IMR-90 (cell line): ENCODE measurements at regions not wholly inside any gene's neighbourhood (a gene's known extent, or its start where the extent isn't known, plus 50 kb on each side); places are given as distances from the start of the nearest gene placed in this dataset.

Experiments used
- ATAC-seq: fragments of 200-7000 bp; cut with Tn5 transposase; 2 replicates; pipeline ENCODE4 v1.9.1; 2020; ENCODE audit warnings: low read depth, mild to moderate bottlenecking, moderate library complexity
- BruUV-seq: library from RNA; stranded (reverse); fragments of 400-500 nt; replicated peaks from 2 replicates; lab custom pipeline; 2021; lab: Mats Ljungman, UMichigan
- CTCF ChIA-PET: fragments of 300-600 bp; formaldehyde crosslinking; extraction: SDS; loops from one replicate; lab custom pipeline; 2021; ENCODE audit warnings: antibody characterized with exemption; lab: Yijun Ruan, JAX
- POLR2A ChIA-PET: fragments of 300-600 bp; sonication (Branson Sonifier 250); formaldehyde crosslinking; loops from one replicate; lab custom pipeline; 2022; ENCODE audit warnings: antibody characterized with exemption; ENCODE audit not compliant: unreplicated experiment; lab: Charles Lee
- DNase-seq: peaks from one replicate; pipeline ENCODE4 v3.0.0; 2013
- H2AFZ ChIP-seq: replicated peaks from 2 replicates; pipeline ENCODE3; 2013; ENCODE audit warnings: low read length, mild to moderate bottlenecking; ENCODE audit not compliant: poor library complexity
- H2AK5ac ChIP-seq: 2 replicates; pipeline ENCODE4 v1.6.1; 2013; ENCODE audit warnings: low read depth, low read length, inconsistent platforms
- H2AK9ac ChIP-seq: replicated peaks from 2 replicates; pipeline ENCODE3; 2013; ENCODE audit warnings: mild to moderate bottlenecking, low read depth, low read length, moderate library complexity; ENCODE audit not compliant: poor library complexity
- H2BK120ac ChIP-seq: 2 replicates; pipeline ENCODE4 v1.6.1; 2013; ENCODE audit warnings: low read depth, low read length, inconsistent platforms
- H2BK15ac ChIP-seq: 3 replicates; pipeline ENCODE4 v1.6.1; 2013; ENCODE audit warnings: low read depth, low read length, inconsistent platforms
- H2BK20ac ChIP-seq: 2 replicates; pipeline ENCODE4 v1.6.1; 2013; ENCODE audit warnings: low read depth, mild to moderate bottlenecking, inconsistent platforms, low read length, moderate library complexity
- H2BK5ac ChIP-seq: 2 replicates; pipeline ENCODE4 v1.6.1; 2013; ENCODE audit warnings: mild to moderate bottlenecking, low read depth, low read length, inconsistent platforms; ENCODE audit not compliant: poor library complexity, severe bottlenecking
- H3K14ac ChIP-seq: replicated peaks from 2 replicates; pipeline ENCODE4 v1.6.1; 2013; ENCODE audit warnings: low read depth, low read length, inconsistent platforms
- H3K18ac ChIP-seq: 2 replicates; pipeline ENCODE4 v1.6.1; 2013; ENCODE audit warnings: low read depth, low read length, control low read depth
- H3K23ac ChIP-seq: 2 replicates; pipeline ENCODE4 v1.6.1; 2013; ENCODE audit warnings: low read depth, low read length, inconsistent platforms
- H3K27ac ChIP-seq: 2 replicates; pipeline ENCODE4 v1.5.1; 2013; ENCODE audit warnings: mild to moderate bottlenecking, control low read depth, low read length; ENCODE audit not compliant: insufficient read depth
- H3K27me3 ChIP-seq: 2 replicates; pipeline ENCODE4 v1.6.1; 2013; ENCODE audit warnings: low read length; ENCODE audit not compliant: control insufficient read depth, insufficient read depth
- H3K36me3 ChIP-seq: 2 replicates; pipeline ENCODE4 v1.6.1; 2013; ENCODE audit warnings: low read length, mixed read lengths; ENCODE audit not compliant: control insufficient read depth, insufficient read depth
- H3K4ac ChIP-seq: 2 replicates; pipeline ENCODE4 v1.6.1; 2013; ENCODE audit warnings: low read depth, low read length, inconsistent platforms
- H3K4me1 ChIP-seq: 2 replicates; pipeline ENCODE4 v1.6.1; 2013; ENCODE audit warnings: low read length, mixed read lengths; ENCODE audit not compliant: control insufficient read depth, insufficient read depth
- H3K4me2 ChIP-seq: 2 replicates; pipeline ENCODE4 v1.6.1; 2013; ENCODE audit warnings: low read depth, mild to moderate bottlenecking, control low read depth, low read length, moderate library complexity
- H3K4me3 ChIP-seq: 2 replicates; pipeline ENCODE4 v1.5.1; 2013; ENCODE audit warnings: low read depth, mild to moderate bottlenecking, control low read depth, low read length, moderate library complexity; ENCODE audit not compliant: insufficient read depth
- H3K56ac ChIP-seq: 2 replicates; pipeline ENCODE4 v1.6.1; 2013; ENCODE audit warnings: low read length, inconsistent platforms; ENCODE audit not compliant: insufficient read depth; ENCODE audit errors: extremely low read depth
- H3K79me1 ChIP-seq, 2 experiments: 2 replicates each; pipeline ENCODE4 v1.6.1; 2013; ENCODE audit warnings: low read length in 2 of 2, inconsistent platforms in 1 of 2, low read depth in 1 of 2
- H3K9ac ChIP-seq: 2 replicates; pipeline ENCODE4 v1.6.1; 2013; ENCODE audit warnings: low read depth, low read length, control low read depth
- H3K9me1 ChIP-seq: 2 replicates; pipeline ENCODE4 v1.6.1; 2013; ENCODE audit warnings: low read length, inconsistent platforms; ENCODE audit not compliant: insufficient read depth
- H3K9me3 ChIP-seq: 2 replicates; pipeline ENCODE4 v1.6.1; 2013; ENCODE audit warnings: low read length; ENCODE audit not compliant: control insufficient read depth, insufficient read depth
- H4K20me1 ChIP-seq: 2 replicates; pipeline ENCODE4 v1.6.1; 2013; ENCODE audit warnings: low read length, inconsistent platforms; ENCODE audit not compliant: insufficient read depth
- H4K5ac ChIP-seq: 2 replicates; pipeline ENCODE4 v1.6.1; 2013; ENCODE audit warnings: mild to moderate bottlenecking, low read depth, low read length, control low read depth
- H4K8ac ChIP-seq, 2 experiments: 2 replicates each; pipeline ENCODE4 v1.6.1; 2013; ENCODE audit warnings: low read depth in 2 of 2, low read length in 2 of 2, control low read depth in 1 of 2, inconsistent platforms in 1 of 2
- H4K91ac ChIP-seq: 2 replicates; pipeline ENCODE4 v1.6.1; 2013; ENCODE audit warnings: low read depth, low read length, inconsistent platforms; ENCODE audit not compliant: insufficient read depth
- CTCF ChIP-seq: conservative IDR thresholded peaks from 2 replicates; pipeline ENCODE4 v1.5.1; 2012; ENCODE audit warnings: mild to moderate bottlenecking, low read depth, low read length, improper control_type of control experiment
- NFE2L2 ChIP-seq: fragments of 150-350 bp; IDR thresholded peaks from 2 replicates; pipeline ENCODE4 v1.6.1; 2016; ENCODE audit warnings: low read depth, mild to moderate bottlenecking, low read length
- WGBS, 2 experiments: methylation state at CpG; one replicate each; pipeline versions ENCODE4 v1.1.5 to v1.1.7; 2013; ENCODE audit warnings: missing lambda C conversion rate in 2 of 2; ENCODE audit not compliant: insufficient read length in 1 of 2; ENCODE audit errors: extremely low coverage in 2 of 2; 5-methylcytosine and 5-hydroxymethylcytosine counted together
- dilution Hi-C: fragments of 300-500 bp; cut with HindIII; formaldehyde crosslinking; loops from one replicate; pipeline ENCODE4 v1.14.3; 2018; ENCODE audit warnings: low sequenced_read_pairs; ENCODE audit not compliant: unreplicated experiment
- in situ Hi-C: fragments of 300-500 bp; cut with MboI; formaldehyde crosslinking; loops from 3 replicates; pipeline ENCODE4 v1.14.3; 2019; ENCODE audit warnings: low sequenced_read_pairs, inconsistent platforms, mixed read lengths
- intact Hi-C: fragments of 100-400 bp; cut with micrococcal nuclease; formaldehyde crosslinking; loops from 2 replicates; pipeline ENCODE4 v1.10.0; 2022

- Histone ChIP-seq H3K9me1 (no peaks in the 10 kb centered on the region), H4K20me1 (no peaks in the 10 kb centered on the region), H3K23ac (no peak overlapping the region), H3K9me3 (no peaks in the 10 kb centered on the region), H2AFZ (no peak overlapping the region), H3K27me3 (peaks cover 5% of the 10 kb centered on the region), H3K4me2 (no peak overlapping the region), H3K4ac (no peak overlapping the region), H3K79me1 (no peaks in the 10 kb centered on the region), H3K4me3 (no peak overlapping the region), H2BK5ac (no peak overlapping the region), H4K5ac (no peak overlapping the region), H4K91ac (no peak overlapping the region), H3K4me1 (no peaks in the 10 kb centered on the region), H3K14ac (no peak overlapping the region), H3K18ac (no peak overlapping the region), H2BK15ac (no peak overlapping the region), H4K8ac (no peak overlapping the region), H2BK120ac (no peak overlapping the region), H3K27ac (no peak overlapping the region), H2BK20ac (no peak overlapping the region), H2AK9ac (no peak overlapping the region), H3K9ac (no peak overlapping the region), H3K56ac (no peak overlapping the region), H2AK5ac (no peak overlapping the region), H3K36me3 (no peaks in the 10 kb centered on the region)
- ChIA-PET POLR2A (no interaction called here), CTCF (interaction anchor here (0.7 to 1.6 kb wide), 4 partner anchors 10 to 1686 kb away, joined by 4 to 8 read pairs (median 4); no protein-coding TSS in a partner anchor)
- intact Hi-C loops: no loop called here
- TF ChIP-seq NFE2L2 (no peak), CTCF (peak; percentile 27; the same call in 1 of the 2 replicates)
- DNase-seq (no peak), ATAC-seq (no peak)
- dilution Hi-C loops: no loop called here
- BruUV-seq: no TSS peak
- no CpG with 5 or more reads among the region's 1 CpG for WGBS, 2 experiments
- in situ Hi-C loops: loop anchor here (25.0 kb wide), 1 partner anchor 491 kb away; no protein-coding TSS in a partner anchor
Observed at GRCh38 chr20:9903048-9903655, 64.3 kb upstream of the PAK5 start.
